Right lobe of liver (tissue), 6 donors: ENCODE measurements at regions not wholly inside any gene's neighbourhood (a gene's known extent, or its start where the extent isn't known, plus 50 kb on each side); places are given as distances from the start of the nearest gene placed in this dataset.

ENCODE experiments used
- ATAC-seq, 4 donors: fragments of 200-7000 bp; cut with Tn5 transposase; one replicate each; pipeline ENCODE4 v1.9.1; 2020; ENCODE audit warnings: mild to moderate bottlenecking in 4 of 4, moderate library complexity in 4 of 4
- DNase-seq, 3 donors: peaks; one replicate each; pipeline ENCODE4 v3.0.0-alpha.2; 2020
- H3K27ac ChIP-seq, 3 donors: fragments of 200-600 bp; one replicate each; pipeline ENCODE4 v1.8.0; 2022
- H3K27me3 ChIP-seq, 2 donors: fragments of 200-600 bp; one replicate each; pipeline ENCODE4 v1.8.0; 2022
- H3K36me3 ChIP-seq, 4 donors: fragments of 200-600 bp; sonication (generic) in 1 of 4; one replicate each; pipeline versions ENCODE4 v1.5.1 to v1.8.0; 2017 to 2022; ENCODE audit warnings: control low read depth in 1 of 4
- H3K4me1 ChIP-seq, 4 donors: fragments of 200-600 bp; sonication (generic) in 1 of 4; one replicate each; pipeline versions ENCODE4 v1.5.1 to v1.8.0; 2017 to 2022; ENCODE audit warnings: control low read depth in 1 of 4
- H3K4me3 ChIP-seq, 3 donors: fragments of 200-600 bp; one replicate each; pipeline ENCODE4 v1.8.0; 2022
- H3K9me3 ChIP-seq, 4 donors: fragments of 200-600 bp; sonication (generic) in 1 of 4; one replicate each; pipeline versions ENCODE4 v1.5.1 to v1.8.0; 2017 to 2022; ENCODE audit warnings: control low read depth in 1 of 4
- CTCF ChIP-seq, 4 donors: fragments of 200-600 bp in 3 of 4; fragments of 450-650 bp in 1 of 4; IDR thresholded peaks; one replicate each; pipeline versions ENCODE4 v1.5.1 to v1.8.0; 2016 to 2022; ENCODE audit warnings: antibody characterized with exemption in 4 of 4, mild to moderate bottlenecking in 2 of 4
- POLR2A ChIP-seq: fragments of 450-650 bp; IDR thresholded peaks from one replicate; pipeline ENCODE4 v1.6.1; 2017; ENCODE audit warnings: antibody characterized with exemption, mild to moderate bottlenecking
- WGBS: methylation state at CpG from one replicate; pipeline ENCODE4 v1.1.6; 2018; ENCODE audit warnings: low coverage, low lambda C conversion rate; ENCODE audit not compliant: insufficient coverage; ENCODE audit errors: missing lambda C conversion rate; 5-methylcytosine and 5-hydroxymethylcytosine counted together
- intact Hi-C, 2 donors: fragments of 100-400 bp; cut with DNase I; formaldehyde crosslinking; loops; one replicate each; pipeline versions ENCODE4 v1.11.2 to v1.14.1; 2022
- donor health status: DM: no; HTN: yes; CAD: no.
- donor health status: DM: no; HTN: no; CAD: no.
- donor health status: DM: no; HTN: no; CAD: no.
- donor health status: DM: no; HTN: yes; CAD: no.
- donor health status: DM: no; HTN: yes; CAD: no.

- DNase-seq: no peak
Measured at GRCh38 chr22:27561286-27561904, 240.2 kb downstream of the MN1 start.

GRCh38 chr22:27564806-27565205 is 236.8 kb downstream of the MN1 start:
- TF ChIP-seq POLR2A: no peak
- no peak for TF ChIP-seq CTCF (IDR thresholded peaks at IDR 0.05)
- WGBS: 83% methylated on average over 2 of the region's 2 CpGs
- Histone ChIP-seq H3K36me3 (no peaks in the 10 kb centered on the region), H3K4me1 (no peaks in the 10 kb centered on the region), H3K9me3 (no peaks in the 10 kb centered on the region), H3K27ac (no peak overlapping the region), H3K4me3 (no peak overlapping the region), H3K27me3 (no peaks in the 10 kb centered on the region)
- ATAC-seq: no peak
- intact Hi-C loops: no loop called here
- no peak for DNase-seq

More at GRCh38 chr22:27561286-27561904, 240.2 kb downstream of the MN1 start:
- intact Hi-C loops: no loop called here
- no peaks in the 10 kb centered on the region for H3K36me3 ChIP-seq
- TF ChIP-seq CTCF (IDR thresholded peaks at IDR 0.05): no peak
- no peak for TF ChIP-seq POLR2A
- no peak overlapping the region for H3K4me3 ChIP-seq
- no peaks in the 10 kb centered on the region for H3K27me3 ChIP-seq
- WGBS: 73% methylated on average over 3 of the region's 9 CpGs
- no peaks in the 10 kb centered on the region for H3K4me1 ChIP-seq
- no peak for ATAC-seq
- H3K27ac ChIP-seq: no peak overlapping the region
- no peaks in the 10 kb centered on the region for H3K9me3 ChIP-seq

- Histone ChIP-seq H3K27me3 (no peaks in the 10 kb centered on the region), H3K9me3 (no peaks in the 10 kb centered on the region), H3K4me1 (no peaks in the 10 kb centered on the region), H3K27ac (no peak overlapping the region), H3K36me3 (no peaks in the 10 kb centered on the region), H3K4me3 (no peak overlapping the region)
- WGBS: 69% methylated on average over 8 of the region's 9 CpGs
- DNase-seq (no peak), ATAC-seq (no peak)
- no peak for TF ChIP-seq CTCF (IDR thresholded peaks at IDR 0.05)
- TF ChIP-seq POLR2A: no peak
- intact Hi-C loops: no loop called here
Measured at GRCh38 chr22:27566602-27567001, 235.0 kb downstream of the MN1 start.

GRCh38 chr22:27568265-27568664 is 233.3 kb downstream of the MN1 start:
- no peak for DNase-seq
- WGBS: 86% methylated on average over 4 of the region's 4 CpGs
- no peak overlapping the region for H3K27ac ChIP-seq
- intact Hi-C loops: no loop called here
- no peak overlapping the region for H3K4me3 ChIP-seq
- no peak for ATAC-seq
- H3K27me3 ChIP-seq: no peaks in the 10 kb centered on the region
- no peak for TF ChIP-seq CTCF (IDR thresholded peaks at IDR 0.05)
- H3K36me3 ChIP-seq: no peaks in the 10 kb centered on the region
- H3K9me3 ChIP-seq: no peaks in the 10 kb centered on the region
- no peaks in the 10 kb centered on the region for H3K4me1 ChIP-seq
